HepG2 (cell line): ENCODE measurements at regions not wholly inside any gene's neighbourhood (a gene's known extent, or its start where the extent isn't known, plus 50 kb on each side); places are given as distances from the start of the nearest gene placed in this dataset.

Experiments used
- KDM3A ChIP-seq: IDR thresholded peaks from 2 replicates; pipeline ENCODE4 v1.6.1; 2018; ENCODE audit warnings: low read depth, missing compliant biosample characterization
- KLF16 ChIP-seq, 2 experiments: sonication (generic) in 1 of 2; formaldehyde crosslinking in 1 of 2; IDR thresholded peaks; 2 replicates each; pipeline versions ENCODE4 v1.6.1 to v1.8.0; 2016 to 2023; ENCODE audit warnings: missing genetic modification reagents in 2 of 2, missing compliant biosample characterization in 1 of 2
- RNF2 ChIP-seq: fragments of 450-650 bp; conservative IDR thresholded peaks from 2 replicates; pipeline ENCODE4 v1.6.1; 2016; ENCODE audit warnings: low read depth
- ZBTB34 ChIP-seq: sonication (generic); formaldehyde crosslinking; IDR thresholded peaks from 2 replicates; pipeline ENCODE4 v1.8.0; 2022; ENCODE audit warnings: mild to moderate bottlenecking, missing genetic modification reagents
- ZBTB40 ChIP-seq, 2 experiments: fragments of 450-650 bp in 1 of 2; sonication (generic) in 1 of 2; formaldehyde crosslinking in 1 of 2; IDR thresholded peaks; 2 replicates each; pipeline versions ENCODE4 v1.6.1 to v1.8.0; 2016 to 2022; ENCODE audit warnings: antibody characterized with exemption in 1 of 2, mild to moderate bottlenecking in 1 of 2, missing genetic modification reagents in 1 of 2
- ZNF232 ChIP-seq: sonication (generic); formaldehyde crosslinking; IDR thresholded peaks from 2 replicates; pipeline ENCODE4 v1.4.0; 2020; ENCODE audit warnings: missing genetic modification reagents, borderline replicate concordance
- ZNF24 ChIP-seq: fragments of 450-650 bp; IDR thresholded peaks from 2 replicates; pipeline ENCODE4 v1.6.1; 2017; ENCODE audit warnings: antibody characterized with exemption, mild to moderate bottlenecking
- ZNF441 ChIP-seq: sonication (generic); formaldehyde crosslinking; IDR thresholded peaks from 2 replicates; pipeline ENCODE4 v1.7.0; 2021; ENCODE audit warnings: missing genetic modification reagents, borderline replicate concordance
- ZNF468 ChIP-seq: sonication (generic); formaldehyde crosslinking; IDR thresholded peaks from 2 replicates; pipeline ENCODE4 v1.8.0; 2022; ENCODE audit warnings: mild to moderate bottlenecking, moderate library complexity, missing genetic modification reagents
- ZNF646 ChIP-seq: sonication (generic); formaldehyde crosslinking; IDR thresholded peaks from 2 replicates; pipeline ENCODE4 v1.9.0; 2021; ENCODE audit warnings: mild to moderate bottlenecking, missing genetic modification reagents

- TF ChIP-seq ZBTB40 (IDR thresholded peaks at IDR 0.05) (no peak), ZBTB40 (CRISPR knock-in tag; IDR thresholded peaks at IDR 0.05) (no peak), KLF16 (CRISPR knock-in tag; IDR thresholded peaks at IDR 0.05) (0 out of 4 replicates have a peak, but pooled peaks of 1 of the 2 experiments have one; percentile 36), ZNF441 (CRISPR knock-in tag) (peak; percentile 84; the same call in 1 of the 2 replicates), RNF2 (no peak), ZNF24 (no peak), ZNF468 (CRISPR knock-in tag) (no peak), KDM3A (CRISPR knock-in tag) (no peak), ZNF646 (CRISPR knock-in tag) (no peak), ZNF232 (CRISPR knock-in tag) (0 out of 2 replicates have a peak, but pooled peaks have one; percentile 10), ZBTB34 (CRISPR knock-in tag) (no peak)
These were observed 55.1 kb downstream of the CYCS start (continued) for GRCh38 chr7:25069900-25070443.
